ENCODE measurements at regions not wholly inside any gene's neighbourhood (a gene's known extent, or its start where the extent isn't known, plus 50 kb on each side); places are given as distances from the start of the nearest gene placed in this dataset.

DNA sequence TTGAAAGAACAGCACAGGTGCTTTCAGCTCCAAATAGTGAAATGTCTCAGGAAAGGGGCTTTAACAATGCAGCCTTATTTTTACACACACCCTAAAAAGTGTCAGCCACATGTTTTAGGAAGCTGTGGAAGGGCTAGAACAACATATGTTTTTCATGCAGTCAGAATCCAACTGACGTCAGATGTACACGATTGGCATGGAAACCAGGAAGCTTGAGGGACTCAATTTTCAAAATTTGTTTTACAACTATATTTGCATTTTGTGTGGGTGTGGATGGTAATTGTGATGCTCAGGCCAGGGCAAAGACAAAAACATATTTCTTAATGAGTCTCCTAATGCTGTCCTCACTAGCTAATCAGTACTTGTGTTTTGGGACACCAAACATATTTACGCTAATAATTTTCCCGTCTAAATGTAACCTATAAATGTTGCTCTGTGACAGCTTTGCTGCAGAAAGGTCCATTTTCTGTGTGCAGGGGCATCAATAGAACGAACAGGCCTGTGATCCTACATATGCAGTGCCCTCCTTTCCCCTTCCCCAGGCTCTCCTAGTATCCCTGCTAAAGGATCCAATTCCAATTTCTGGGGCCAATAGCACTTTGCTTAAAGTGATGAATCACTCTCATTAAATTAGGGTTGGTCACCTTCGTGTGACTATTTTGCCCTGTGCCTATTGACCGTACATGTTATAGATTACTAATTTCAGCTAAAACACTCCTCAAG, 434.0 kb upstream of the CDH5 start:
- no peak for DNase-seq (ENCODE audit: low read depth)

DNA sequence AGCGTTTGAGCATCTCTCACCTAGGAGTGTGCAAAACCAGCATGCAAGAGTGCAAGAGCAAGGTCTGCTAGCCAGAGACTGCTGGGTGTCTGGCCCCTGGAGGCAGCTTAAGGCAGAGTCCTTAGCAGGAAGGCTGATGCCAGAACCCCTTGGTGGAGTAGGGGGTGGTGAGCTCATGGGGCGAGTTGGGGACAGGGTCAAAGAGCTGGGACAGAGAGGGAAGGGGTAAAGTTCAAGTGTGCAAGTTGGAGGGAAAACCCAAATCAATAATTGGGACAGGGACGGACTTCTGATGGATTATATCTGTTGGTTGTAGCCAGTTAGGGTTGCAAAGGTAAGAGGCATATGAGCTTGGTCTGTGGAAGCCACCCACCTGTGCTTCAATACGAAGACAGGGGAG, 443.6 kb upstream of the CDH5 start:
- no peak for DNase-seq (ENCODE audit: low read depth)

- DNase-seq (ENCODE audit: low read depth), result no peak
Measured at GRCh38 chr16:65919986-65920376, 446.5 kb upstream of the CDH5 start.

DNA sequence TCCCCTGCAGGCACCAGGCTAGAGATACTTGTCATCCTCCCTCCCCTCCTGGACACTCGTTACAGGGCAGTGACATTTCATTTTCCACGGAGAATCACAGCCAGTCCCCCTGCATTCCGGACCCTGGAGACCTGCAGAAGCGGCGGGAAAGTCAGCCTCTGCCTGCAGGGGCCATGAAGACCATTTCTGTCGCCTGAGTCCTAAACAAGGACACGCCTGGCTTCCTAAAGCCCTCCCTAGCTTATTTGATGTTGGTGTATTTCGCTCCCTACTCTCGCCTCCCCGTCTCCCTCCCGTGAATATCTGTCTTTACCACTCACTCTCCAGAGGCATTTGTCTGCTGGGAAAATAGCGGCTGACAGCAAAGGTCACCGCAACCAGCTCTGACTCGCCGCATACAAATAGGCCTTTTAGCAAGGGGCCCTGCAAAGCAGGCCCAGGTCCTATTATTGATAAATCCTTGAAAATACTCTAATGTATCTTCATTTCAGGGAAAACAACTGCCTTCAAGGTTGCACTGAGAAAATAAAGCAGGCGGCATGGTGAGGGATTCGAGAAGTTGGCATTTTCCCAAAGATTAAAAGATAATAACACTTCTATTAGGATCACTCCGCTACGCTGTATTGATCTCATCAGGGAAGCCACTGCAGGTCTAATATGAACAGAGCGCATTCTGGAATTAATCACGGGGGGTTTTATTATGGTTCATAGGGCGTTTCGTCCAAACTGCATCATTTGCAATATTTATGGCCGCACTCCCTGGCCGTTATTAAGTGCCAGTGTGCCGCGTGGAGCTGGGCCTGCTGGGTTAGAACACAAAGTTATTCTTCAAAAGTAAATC, 447.1 kb upstream of the CDH5 start:
- DNase-seq (ENCODE audit: low read depth), result no peak

DNA sequence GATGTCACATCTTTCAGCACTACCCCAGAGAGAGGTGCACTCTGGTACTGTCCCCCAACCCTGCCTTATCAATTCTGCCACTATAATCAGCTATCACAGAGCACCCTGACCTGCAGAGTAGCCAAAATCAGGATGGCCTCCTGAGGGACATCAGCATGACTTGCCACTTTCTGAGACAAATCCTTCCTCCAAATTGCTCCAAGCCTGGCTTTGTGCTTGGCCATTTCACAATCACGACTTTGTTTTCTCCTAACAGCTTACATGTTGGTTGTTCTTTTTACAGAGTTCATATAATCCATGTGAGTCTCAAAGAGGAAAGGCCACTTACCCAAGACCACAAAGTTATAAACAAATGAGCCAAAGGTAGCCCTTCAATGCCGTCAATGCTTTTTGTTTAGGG, 449.0 kb upstream of the CDH5 start:
- DNase-seq (ENCODE audit: low read depth), result no peak

GRCh38 chr16:65916995-65917394, 449.5 kb upstream of the CDH5 start:
- DNase-seq (ENCODE audit: low read depth), result no peak

DNA sequence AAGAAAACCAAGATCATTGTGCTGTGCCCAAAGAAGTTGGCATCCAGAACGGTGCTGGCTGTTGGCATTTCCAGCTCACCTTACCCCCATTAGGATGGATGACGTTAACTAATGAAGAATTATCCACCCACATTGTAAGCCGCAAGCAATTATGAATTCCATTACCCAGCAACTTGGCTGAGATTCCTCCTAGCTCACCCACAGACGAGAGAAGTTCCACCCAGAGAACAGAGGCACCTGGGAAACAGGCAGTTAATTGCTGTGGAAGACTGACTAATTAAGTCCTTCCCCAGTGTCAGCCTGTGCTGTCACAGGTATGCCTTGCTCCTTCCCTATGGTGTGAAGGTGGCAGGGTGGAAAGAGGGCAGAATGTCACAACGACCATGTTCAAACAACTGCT, 456.2 kb upstream of the CDH5 start:
- DNase-seq (ENCODE audit: low read depth), result no peak

GRCh38 chr16:65909310-65910050, 457.0 kb upstream of the CDH5 start:
- DNase-seq (ENCODE audit: low read depth), result no peak

DNA sequence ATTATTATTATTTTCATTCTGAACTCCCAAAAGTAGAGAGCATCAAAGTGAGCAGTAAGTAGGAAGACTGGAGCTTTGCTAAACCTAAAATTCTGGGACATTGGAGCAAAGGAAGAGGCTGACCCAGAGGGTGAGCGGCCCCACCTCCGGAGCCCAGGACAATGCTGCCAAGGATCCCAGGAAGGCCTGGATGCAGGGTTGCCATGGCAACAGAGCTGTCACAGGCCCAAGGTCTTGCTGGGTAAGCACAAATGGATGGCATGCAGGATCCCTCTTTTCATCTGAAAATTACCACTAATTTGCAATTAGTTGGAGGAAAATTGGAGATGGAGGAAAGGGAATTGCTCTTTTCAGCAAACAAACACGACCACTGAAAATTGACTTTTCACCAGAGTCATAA, 457.9 kb upstream of the CDH5 start:
- no peak for DNase-seq (ENCODE audit: low read depth)

GRCh38 chr16:65905331-65905730, 461.2 kb upstream of the CDH5 start:
- DNase-seq (ENCODE audit: low read depth), result no peak

GRCh38 chr16:65896448-65897153, 469.9 kb upstream of the CDH5 start:
- no peak for DNase-seq (ENCODE audit: low read depth)

DNA sequence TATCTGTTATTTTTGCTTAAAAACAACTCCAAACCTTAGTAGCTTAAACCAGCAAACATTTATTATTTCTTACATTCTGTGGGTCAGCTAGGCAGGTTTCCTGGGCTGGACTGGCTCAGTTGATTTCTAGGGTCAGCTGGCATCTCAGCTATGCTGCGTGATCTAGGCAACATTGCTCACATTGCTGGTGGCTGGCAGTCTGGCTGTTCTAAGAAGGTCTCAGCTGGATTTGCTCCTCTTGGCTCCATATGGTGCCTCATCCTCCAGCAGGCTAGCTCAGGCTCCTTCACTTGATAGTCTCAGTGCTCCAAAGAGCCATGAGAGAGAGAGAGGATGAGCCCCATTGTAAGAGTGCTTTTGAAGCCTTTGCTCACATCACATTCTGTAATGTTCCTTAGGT, 470.6 kb upstream of the CDH5 start:
- peak; percentile 11 for DNase-seq (ENCODE audit: low read depth)

- DNase-seq (ENCODE audit: low read depth), result no peak
Measured at GRCh38 chr16:65895486-65895885, 471.0 kb upstream of the CDH5 start.

- DNase-seq (ENCODE audit: low read depth), result no peak
Measured at GRCh38 chr16:65890203-65890602, 476.3 kb upstream of the CDH5 start.

DNA sequence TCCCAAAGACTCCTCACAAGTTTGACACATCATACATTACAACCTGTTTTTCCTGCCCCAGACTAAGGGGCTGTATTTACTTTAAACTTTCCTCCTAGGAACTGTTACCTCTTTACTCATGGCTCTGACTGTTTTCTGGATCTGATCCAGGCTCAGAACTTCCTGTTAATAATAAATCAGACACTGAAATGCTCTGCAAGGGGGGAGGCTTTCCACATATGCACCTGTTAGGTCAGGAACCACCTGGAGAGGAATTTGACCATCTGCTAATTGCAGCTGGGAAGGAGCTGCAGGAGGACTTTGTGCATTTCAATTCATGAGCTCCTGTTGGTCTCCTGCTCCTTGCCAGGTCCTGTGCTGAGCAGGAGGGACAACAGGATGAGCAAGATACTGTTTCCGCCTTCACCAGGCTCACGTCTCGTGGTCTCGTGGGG, 476.9 kb upstream of the CDH5 start:
- peak; percentile 2 for DNase-seq (ENCODE audit: low read depth)

GRCh38 chr16:65888201-65888600, 478.3 kb upstream of the CDH5 start:
- no peak for DNase-seq (ENCODE audit: low read depth)

- no peak for DNase-seq (ENCODE audit: low read depth)
Measured at GRCh38 chr16:65884018-65884417, 482.5 kb upstream of the CDH5 start.

- no peak for DNase-seq (ENCODE audit: low read depth)
Measured at GRCh38 chr16:65878347-65878746, 488.1 kb upstream of the CDH5 start.

DNA sequence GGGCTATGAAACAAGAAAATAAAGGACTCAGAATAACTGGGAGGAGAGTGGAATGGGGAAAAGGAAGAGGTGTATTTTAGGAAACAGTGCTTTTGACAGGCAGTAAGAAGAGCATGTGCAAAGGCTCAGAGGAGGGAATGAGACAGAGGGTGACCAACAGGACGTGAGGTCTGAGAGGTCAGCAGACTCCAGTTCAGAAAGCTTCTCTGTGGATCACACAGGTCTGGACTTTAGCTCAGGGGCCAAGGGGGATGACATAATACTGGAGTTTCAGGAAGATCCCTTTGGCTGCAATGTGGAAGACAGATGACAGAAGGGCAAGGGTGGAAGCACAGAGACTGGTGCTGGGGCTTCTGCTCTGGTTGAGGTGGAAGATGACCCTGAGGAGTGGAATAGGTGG, 489.9 kb upstream of the CDH5 start:
- DNase-seq (ENCODE audit: low read depth), result no peak

GRCh38 chr16:65876056-65876408, 490.5 kb upstream of the CDH5 start:
- no peak for DNase-seq (ENCODE audit: low read depth)

DNA sequence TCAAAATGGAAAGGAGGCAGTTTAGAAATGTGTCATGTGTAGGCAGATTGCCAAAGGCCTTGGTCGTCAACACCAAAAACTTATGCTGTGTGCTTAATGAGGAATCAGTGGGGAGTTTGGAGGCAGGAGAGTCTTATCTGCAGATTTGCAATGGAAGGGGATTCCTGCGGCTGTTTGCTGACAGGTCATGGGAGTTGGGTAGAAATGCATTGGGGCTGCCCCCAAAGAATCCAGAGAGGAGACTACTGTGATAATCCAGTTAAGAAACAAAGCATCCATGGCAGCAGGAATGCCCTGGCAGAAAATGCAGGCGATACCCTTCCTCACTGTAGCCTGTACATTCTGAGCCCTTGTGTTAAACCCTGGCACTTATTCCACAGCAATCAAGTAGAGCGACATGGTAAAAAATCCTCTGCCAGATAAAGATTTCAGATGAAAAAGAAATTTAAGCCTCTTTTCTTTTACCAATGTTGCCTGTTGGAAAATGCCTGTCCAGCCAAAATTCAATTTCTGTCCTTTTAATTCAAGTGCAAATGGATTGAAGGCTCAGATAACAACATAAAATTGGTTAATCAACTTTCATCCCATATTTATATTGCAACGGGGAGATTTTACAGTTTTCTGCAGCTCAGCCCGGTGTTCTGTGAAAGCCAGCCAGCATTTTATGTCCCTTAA, 491.0 kb upstream of the CDH5 start:
- DNase-seq (ENCODE audit: low read depth), result no peak

All from myocyte (in vitro differentiated cells).